ENCODE measurements at regions not wholly inside any gene's neighbourhood (a gene's known extent, or its start where the extent isn't known, plus 50 kb on each side); places are given as distances from the start of the nearest gene placed in this dataset.

- Mint-ChIP-seq H3K27me3 (no peaks in the 10 kb centered on the region), H3K4me3 (no peak overlapping the region), H3K36me3 (no peaks in the 10 kb centered on the region), H3K27ac (no peak overlapping the region), H3K9me3 (peaks cover 0 to 9% (median 4%) of the 10 kb centered on the region in 9 donors), H3K4me1 (no peaks in the 10 kb centered on the region)
- POLR2A ChIA-PET = no interaction called here
- DNase-seq (no peak), ATAC-seq (no peak)
Measured at GRCh38 chr9:108316066-108316465, 539.7 kb downstream of the ACTL7B start.

GRCh38 chr9:108311745-108312144 is 544.0 kb downstream of the ACTL7B start:
- Mint-ChIP-seq H3K36me3 (no peaks in the 10 kb centered on the region), H3K4me3 (no peak overlapping the region)

GRCh38 chr9:108310202-108310601 is 545.6 kb downstream of the ACTL7B start:
- POLR2A ChIA-PET = no interaction called here
- H3K4me1 Mint-ChIP-seq = no peaks in the 10 kb centered on the region
- DNase-seq (no peak), ATAC-seq (no peak)
- peaks cover 0 to 3% (median 0%) of the 10 kb centered on the region in 5 donors for H3K27me3 Mint-ChIP-seq
- H3K36me3 Mint-ChIP-seq = no peaks in the 10 kb centered on the region
- H3K4me3 Mint-ChIP-seq = no peak overlapping the region
- no peak overlapping the region for H3K27ac Mint-ChIP-seq
- peaks cover 0 to 14% (median 6%) of the 10 kb centered on the region in 9 donors for H3K9me3 Mint-ChIP-seq

More at GRCh38 chr9:108311745-108312144, 544.0 kb downstream of the ACTL7B start:
- no peak for DNase-seq
- H3K27ac Mint-ChIP-seq = no peak overlapping the region
- POLR2A ChIA-PET = no interaction called here
- H3K4me1 Mint-ChIP-seq = no peaks in the 10 kb centered on the region
- peaks cover 2 to 14% (median 6%) of the 10 kb centered on the region in 9 donors for H3K9me3 Mint-ChIP-seq
- no peak for ATAC-seq
- peaks cover 0 to 3% (median 0%) of the 10 kb centered on the region in 5 donors for H3K27me3 Mint-ChIP-seq

- Mint-ChIP-seq H3K36me3 (no peaks in the 10 kb centered on the region), H3K4me3 (no peak overlapping the region), H3K4me1 (no peaks in the 10 kb centered on the region), H3K9me3 (peaks cover 0 to 9% (median 0%) of the 10 kb centered on the region in 9 donors), H3K27ac (no peak overlapping the region), H3K27me3 (peaks cover 0 to 10% (median 3%) of the 10 kb centered on the region in 5 donors)
- DNase-seq = no peak
- POLR2A ChIA-PET = no interaction called here
- no peak for ATAC-seq
Measured at GRCh38 chr9:108300306-108301287, 555.2 kb downstream of the ACTL7B start.

- Mint-ChIP-seq H3K27ac (no peak overlapping the region), H3K4me1 (no peaks in the 10 kb centered on the region), H3K4me3 (no peak overlapping the region), H3K36me3 (no peaks in the 10 kb centered on the region), H3K9me3 (peaks cover 0 to 10% (median 0%) of the 10 kb centered on the region in 9 donors), H3K27me3 (peaks cover 0 to 10% (median 3%) of the 10 kb centered on the region in 5 donors)
- DNase-seq = no peak
- POLR2A ChIA-PET = no interaction called here
- no peak for ATAC-seq
Measured at GRCh38 chr9:108297073-108297472, 558.7 kb downstream of the ACTL7B start.

DNA sequence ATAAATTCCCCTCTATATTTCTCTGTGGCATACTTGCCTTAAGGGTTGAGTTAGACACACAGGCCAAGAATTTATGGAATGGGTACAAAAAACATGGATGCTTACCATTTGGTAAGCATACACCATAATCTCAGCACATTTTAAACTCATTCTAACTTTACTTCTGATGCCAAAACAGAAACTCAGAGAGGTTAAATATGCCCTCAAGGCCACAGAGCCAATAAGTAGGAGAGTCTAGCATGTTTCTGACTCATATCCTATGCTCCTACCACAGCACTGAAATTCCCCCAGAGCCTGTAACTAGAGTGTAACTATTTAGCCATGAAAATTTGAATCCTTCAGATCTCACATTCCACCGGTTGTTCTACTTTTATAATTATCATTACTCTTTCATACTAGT is 559.7 kb downstream of the ACTL7B start:
- no peaks in the 10 kb centered on the region for H3K36me3 Mint-ChIP-seq
- no peaks in the 10 kb centered on the region for H3K4me1 Mint-ChIP-seq
- ATAC-seq = no peak
- DNase-seq = no peak
- H3K4me3 Mint-ChIP-seq = no peak overlapping the region
- peaks cover 0 to 9% (median 3%) of the 10 kb centered on the region in 5 donors for H3K27me3 Mint-ChIP-seq
- POLR2A ChIA-PET = no interaction called here
- no peak overlapping the region for H3K27ac Mint-ChIP-seq
- H3K9me3 Mint-ChIP-seq = peaks cover 0 to 10% (median 0%) of the 10 kb centered on the region in 9 donors

DNA sequence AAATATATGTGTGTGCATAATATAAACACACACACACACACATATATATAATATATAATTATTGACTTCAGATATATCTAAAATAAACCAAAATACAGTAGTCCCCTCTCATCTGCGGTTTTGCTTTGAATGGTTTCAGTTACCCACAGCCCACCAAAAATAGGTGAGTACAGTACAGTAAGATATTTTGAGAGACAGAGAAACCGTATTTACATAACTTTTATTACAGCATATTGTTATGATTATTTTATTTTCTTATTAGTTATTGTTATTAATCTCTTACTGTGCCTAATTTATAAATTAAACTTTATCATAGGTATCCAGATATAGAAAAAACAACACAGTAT is 564.2 kb downstream of the ACTL7B start:
- ATAC-seq (no peak), DNase-seq (no peak)
- POLR2A ChIA-PET = no interaction called here
- Mint-ChIP-seq H3K4me1 (no peaks in the 10 kb centered on the region), H3K27me3 (no peaks in the 10 kb centered on the region), H3K36me3 (no peaks in the 10 kb centered on the region), H3K27ac (no peak overlapping the region), H3K9me3 (peaks cover 0 to 8% (median 2%) of the 10 kb centered on the region in 9 donors), H3K4me3 (no peak overlapping the region)

DNA sequence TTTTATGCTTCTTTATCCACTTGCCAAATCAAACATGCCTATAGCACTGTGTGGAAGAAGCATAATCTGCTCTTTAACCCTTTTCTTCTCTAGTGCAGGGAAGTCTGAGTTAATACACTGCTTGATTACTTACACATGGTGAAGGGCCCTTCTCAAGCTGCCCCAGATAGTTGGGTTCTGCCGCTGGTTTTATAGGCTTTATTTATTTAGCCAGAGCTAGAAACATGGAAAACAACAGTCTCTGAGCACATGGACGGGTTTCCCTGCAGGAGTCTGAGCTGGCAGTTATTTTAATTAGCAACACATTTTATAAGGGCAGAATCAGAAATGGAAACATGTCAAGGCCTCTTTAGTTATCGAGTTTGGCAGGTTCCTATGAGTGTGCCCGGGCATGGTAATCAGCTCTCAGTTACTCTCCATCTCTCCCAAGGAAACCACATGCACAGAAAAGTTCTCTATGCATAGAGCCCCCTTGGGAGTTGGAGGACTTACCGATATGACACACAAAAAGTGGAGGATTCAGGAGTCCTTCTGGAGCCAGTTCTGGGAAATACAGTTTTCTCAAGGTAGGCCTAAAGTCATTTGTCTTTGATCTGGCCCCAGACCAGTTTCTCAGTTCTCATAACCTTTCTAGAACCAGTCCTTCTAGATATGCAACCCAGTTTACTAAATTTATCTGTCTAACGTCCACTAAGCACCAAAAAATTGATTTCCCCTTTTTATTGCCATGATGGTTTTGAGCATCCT is 564.8 kb downstream of the ACTL7B start:
- no peaks in the 10 kb centered on the region for H3K36me3 Mint-ChIP-seq
- DNase-seq (no peak), ATAC-seq (no peak)
- H3K27ac Mint-ChIP-seq = no peak overlapping the region
- no peaks in the 10 kb centered on the region for H3K4me1 Mint-ChIP-seq
- H3K27me3 Mint-ChIP-seq = no peaks in the 10 kb centered on the region
- H3K4me3 Mint-ChIP-seq = no peak overlapping the region
- H3K9me3 Mint-ChIP-seq = peaks cover 0 to 8% (median 2%) of the 10 kb centered on the region in 9 donors
- POLR2A ChIA-PET = no interaction called here

- no peak for DNase-seq
- H3K27me3 Mint-ChIP-seq = no peaks in the 10 kb centered on the region
- no peak overlapping the region for H3K4me3 Mint-ChIP-seq
- ATAC-seq = no peak
- no peak overlapping the region for H3K27ac Mint-ChIP-seq
- H3K36me3 Mint-ChIP-seq = no peaks in the 10 kb centered on the region
- peaks cover 0 to 8% (median 0%) of the 10 kb centered on the region in 9 donors for H3K9me3 Mint-ChIP-seq
- no peaks in the 10 kb centered on the region for H3K4me1 Mint-ChIP-seq
- POLR2A ChIA-PET = no interaction called here
Measured at GRCh38 chr9:108286638-108287206, 569.1 kb downstream of the ACTL7B start.

DNA sequence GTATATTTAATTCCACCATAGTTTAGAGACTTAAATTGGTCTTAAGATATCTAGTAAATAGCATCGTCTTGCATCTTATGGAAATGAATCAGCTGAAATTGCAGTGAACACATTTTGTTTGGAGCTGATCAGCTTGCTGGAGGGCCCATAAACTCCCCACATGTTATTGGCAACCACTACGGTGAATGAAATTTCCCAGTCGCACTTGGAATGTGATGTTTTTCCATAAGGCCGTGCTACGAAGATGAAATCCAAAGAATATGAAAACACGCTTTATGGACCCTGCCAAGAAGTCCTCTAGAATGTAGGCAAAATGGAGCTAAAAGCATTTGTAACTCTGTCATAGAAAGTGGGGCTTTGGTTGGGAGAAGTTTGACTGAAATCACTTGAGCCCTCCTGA is 572.1 kb downstream of the ACTL7B start:
- ATAC-seq = no peak
- no peak for DNase-seq
- peaks cover 0 to 5% (median 1%) of the 10 kb centered on the region in 5 donors for H3K27me3 Mint-ChIP-seq
- peaks cover 0 to 4% (median 0%) of the 10 kb centered on the region in 9 donors for H3K9me3 Mint-ChIP-seq
- POLR2A ChIA-PET = no interaction called here
- H3K4me1 Mint-ChIP-seq = no peaks in the 10 kb centered on the region
- no peak overlapping the region for H3K4me3 Mint-ChIP-seq
- no peaks in the 10 kb centered on the region for H3K36me3 Mint-ChIP-seq
- no peak overlapping the region for H3K27ac Mint-ChIP-seq

- H3K9me3 Mint-ChIP-seq = peaks cover 0 to 4% (median 0%) of the 10 kb centered on the region in 9 donors
- no peaks in the 10 kb centered on the region for H3K36me3 Mint-ChIP-seq
- H3K4me1 Mint-ChIP-seq = no peaks in the 10 kb centered on the region
- ATAC-seq = no peak
- H3K27me3 Mint-ChIP-seq = peaks cover 0 to 5% (median 1%) of the 10 kb centered on the region in 5 donors
- POLR2A ChIA-PET = no interaction called here
- no peak overlapping the region for H3K4me3 Mint-ChIP-seq
- H3K27ac Mint-ChIP-seq = no peak overlapping the region
- DNase-seq = no peak
Measured at GRCh38 chr9:108282872-108283271, 572.9 kb downstream of the ACTL7B start.

DNA sequence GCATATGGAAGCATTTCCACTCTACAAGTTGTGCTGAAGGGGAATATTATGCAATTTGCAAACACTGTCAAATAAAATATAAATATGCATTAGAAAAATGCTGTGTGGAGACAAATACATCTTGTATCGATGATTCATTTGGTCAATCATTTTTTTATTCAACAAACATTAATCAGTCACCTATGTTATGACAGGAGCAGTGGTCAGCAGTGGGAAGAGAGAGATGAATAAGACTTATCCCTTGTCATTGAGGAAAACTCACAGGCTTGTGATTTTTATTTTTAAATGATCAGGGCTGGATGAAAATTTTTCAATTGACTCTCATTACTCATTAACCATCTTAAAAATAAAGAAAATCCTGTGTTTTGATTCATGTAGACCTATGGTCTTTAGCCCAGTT is 574.1 kb downstream of the ACTL7B start:
- Mint-ChIP-seq H3K27ac (no peak overlapping the region), H3K36me3 (no peaks in the 10 kb centered on the region), H3K4me1 (no peaks in the 10 kb centered on the region), H3K27me3 (peaks cover 0 to 5% (median 1%) of the 10 kb centered on the region in 5 donors), H3K9me3 (peaks cover 0 to 4% (median 0%) of the 10 kb centered on the region in 9 donors), H3K4me3 (no peak overlapping the region)
- DNase-seq (no peak), ATAC-seq (no peak)
- POLR2A ChIA-PET = no interaction called here

DNA sequence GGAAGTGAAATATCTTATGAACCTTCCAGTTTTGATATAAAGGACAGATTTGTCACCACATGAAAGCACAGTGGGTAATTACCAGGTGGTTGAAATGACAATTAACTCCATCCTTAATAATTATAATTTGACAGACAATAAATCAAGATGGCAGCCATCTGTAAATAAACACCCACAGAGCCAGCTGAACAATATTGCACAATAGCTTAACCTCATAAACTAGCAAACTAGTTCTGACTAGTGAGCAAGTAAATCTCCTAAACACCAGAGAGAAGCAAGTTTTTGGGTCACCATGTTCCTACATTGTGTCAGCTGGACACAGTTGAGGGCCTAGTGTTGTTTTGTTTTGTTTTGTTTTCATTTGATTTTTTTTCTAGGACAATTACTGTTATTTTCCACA is 577.4 kb downstream of the ACTL7B start:
- Mint-ChIP-seq H3K27me3 (peaks cover 0 to 5% (median 3%) of the 10 kb centered on the region in 5 donors), H3K27ac (no peak overlapping the region), H3K4me3 (no peak overlapping the region), H3K9me3 (peaks cover 0 to 10% (median 4%) of the 10 kb centered on the region in 9 donors), H3K4me1 (no peaks in the 10 kb centered on the region), H3K36me3 (no peaks in the 10 kb centered on the region)
- ATAC-seq (no peak), DNase-seq (no peak)
- POLR2A ChIA-PET = interaction anchor here (0.7 kb wide), 1 partner anchor 288 kb away, joined by 3 read pairs; no protein-coding TSS in a partner anchor
